ENCODE measurements at regions not wholly inside any gene's neighbourhood (a gene's known extent, or its start where the extent isn't known, plus 50 kb on each side); places are given as distances from the start of the nearest gene placed in this dataset.

GRCh38 chr3:105997800-105998526 is 129.2 kb upstream of the CBLB start:
- peaks cover 5% of the 10 kb centered on the region for H3K9me3 ChIP-seq
- TF ChIP-seq CTCF (IDR thresholded peaks at IDR 0.05) = no peak
- no peak overlapping the region for H3K27ac ChIP-seq
- intact Hi-C loops (cut with DNase I) = no loop called here
- peak in 1 of 2 donors; percentile 23 for DNase-seq
- H3K4me1 ChIP-seq = no peaks in the 10 kb centered on the region
- 71 to 85% (median 73%) methylated on average over 3 of the region's 3 CpGs for WGBS, 3 donors
- H3K36me3 ChIP-seq (ENCODE audit: insufficient read depth in 1 of 2, low read depth in 1 of 2) = no peaks in the 10 kb centered on the region
- no peaks in the 10 kb centered on the region for H3K27me3 ChIP-seq (ENCODE audit: insufficient read depth in 3 of 3, low read length in 2 of 3)
- ATAC-seq = peak in 3 of 4 donors; percentile 21 to 50 (median 22)
- H3K4me3 ChIP-seq = no peak overlapping the region

GRCh38 chr3:105999856-106000255 is 131.0 kb upstream of the CBLB start:
- intact Hi-C loops (cut with DNase I) = no loop called here
- no peaks in the 10 kb centered on the region for H3K36me3 ChIP-seq (ENCODE audit: insufficient read depth in 1 of 2, low read depth in 1 of 2)
- no peak overlapping the region for H3K27ac ChIP-seq
- H3K9me3 ChIP-seq = peaks cover 5% of the 10 kb centered on the region
- ATAC-seq = no peak
- H3K27me3 ChIP-seq (ENCODE audit: insufficient read depth in 3 of 3, low read length in 2 of 3) = no peaks in the 10 kb centered on the region
- H3K4me1 ChIP-seq = no peaks in the 10 kb centered on the region
- DNase-seq = no peak
- TF ChIP-seq CTCF (IDR thresholded peaks at IDR 0.05) = no peak
- no peak overlapping the region for H3K4me3 ChIP-seq

GRCh38 chr3:106001923-106002322 is 133.1 kb upstream of the CBLB start:
- ATAC-seq (no peak), DNase-seq (no peak)
- Histone ChIP-seq H3K4me3 (no peak overlapping the region), H3K36me3 (ENCODE audit: insufficient read depth in 1 of 2, low read depth in 1 of 2) (no peaks in the 10 kb centered on the region), H3K27me3 (ENCODE audit: insufficient read depth in 3 of 3, low read length in 2 of 3) (no peaks in the 10 kb centered on the region), H3K9me3 (peaks cover 5% of the 10 kb centered on the region), H3K27ac (no peak overlapping the region), H3K4me1 (no peaks in the 10 kb centered on the region)
- intact Hi-C loops (cut with DNase I) = no loop called here
- TF ChIP-seq CTCF (IDR thresholded peaks at IDR 0.05) = no peak
- 95 to 96% (median 95%) methylated on average over 4 of the region's 4 CpGs for WGBS, 3 donors

GRCh38 chr3:106004137-106004681 is 135.4 kb upstream of the CBLB start:
- no peak for TF ChIP-seq CTCF (IDR thresholded peaks at IDR 0.05)
- ATAC-seq (no peak), DNase-seq (no peak)
- 46 to 68% (median 56%) methylated on average over 5 of the region's 5 CpGs for WGBS, 3 donors
- no peak overlapping the region for H3K27ac ChIP-seq
- H3K27me3 ChIP-seq (ENCODE audit: insufficient read depth in 3 of 3, low read length in 2 of 3) = no peaks in the 10 kb centered on the region
- H3K9me3 ChIP-seq = peaks cover 2% of the 10 kb centered on the region
- intact Hi-C loops (cut with DNase I) = no loop called here
- H3K36me3 ChIP-seq (ENCODE audit: insufficient read depth in 1 of 2, low read depth in 1 of 2) = no peaks in the 10 kb centered on the region
- no peaks in the 10 kb centered on the region for H3K4me1 ChIP-seq
- peak overlapping the region; percentile 27 for H3K4me3 ChIP-seq

- ATAC-seq = no peak
- no peaks in the 10 kb centered on the region for H3K4me1 ChIP-seq
- no peak overlapping the region for H3K4me3 ChIP-seq
- no peaks in the 10 kb centered on the region for H3K9me3 ChIP-seq
- H3K36me3 ChIP-seq (ENCODE audit: insufficient read depth in 1 of 2, low read depth in 1 of 2) = no peaks in the 10 kb centered on the region
- 73 to 84% (median 74%) methylated on average over 3 of the region's 3 CpGs for WGBS, 3 donors
- intact Hi-C loops (cut with DNase I) = no loop called here
- H3K27ac ChIP-seq = no peak overlapping the region
- DNase-seq = no peak
- no peaks in the 10 kb centered on the region for H3K27me3 ChIP-seq (ENCODE audit: insufficient read depth in 3 of 3, low read length in 2 of 3)
- TF ChIP-seq CTCF (IDR thresholded peaks at IDR 0.05) = no peak
These were observed 136.0 kb upstream of the CBLB start for GRCh38 chr3:106004826-106005225.
